ENCODE measurements at regions not wholly inside any gene's neighbourhood (a gene's known extent, or its start where the extent isn't known, plus 50 kb on each side); places are given as distances from the start of the nearest gene placed in this dataset.

- no peak for DNase-seq (ENCODE audit: low spot score)
- H3K36me3 ChIP-seq (ENCODE audit: control insufficient read depth in 4 of 4, insufficient read depth in 3 of 4, low read depth in 1 of 4, low read length in 3 of 4) = no peaks in the 10 kb centered on the region
- no peak overlapping the region for H3K9ac ChIP-seq (ENCODE audit: low read depth in 1 of 2, low read length in 2 of 2)
- no peaks in the 10 kb centered on the region for H3K27me3 ChIP-seq (ENCODE audit: control insufficient read depth in 4 of 4, insufficient read depth in 4 of 4, low read length in 3 of 4)
- H3K9me3 ChIP-seq (ENCODE audit: control insufficient read depth in 4 of 4, low read length in 3 of 4) = no peaks in the 10 kb centered on the region
- WGBS = 95% methylated on average over 2 of the region's 2 CpGs
- peaks cover 0 to 2% (median under 1%) of the 10 kb centered on the region in 4 donors for H3K4me1 ChIP-seq (ENCODE audit: control insufficient read depth in 4 of 4, insufficient read depth in 4 of 4, low read length in 3 of 4)
- no peak overlapping the region for H3K27ac ChIP-seq (ENCODE audit: low read depth in 1 of 2, low read length in 2 of 2)
- TF ChIP-seq GABPA (IDR thresholded peaks at IDR 0.05 in 1 of 2, conservative IDR thresholded peaks at IDR 0.05 in 1 of 2) = no peak
- no peak for TF ChIP-seq ATF3 (IDR thresholded peaks at IDR 0.05)
- TF ChIP-seq ZBTB33 (IDR thresholded peaks at IDR 0.05) = no peak
- no peak for TF ChIP-seq REST (IDR thresholded peaks at IDR 0.05)
- no peak for TF ChIP-seq FOXA2 (IDR thresholded peaks at IDR 0.05)
- no peak overlapping the region for H3K4me3 ChIP-seq (ENCODE audit: low read depth in 1 of 3, low read length in 3 of 3)
These were observed 103.4 kb upstream of the SERTAD2 start for GRCh38 chr2:64757126-64757525.

GRCh38 chr2:64760128-64760527 lies 106.4 kb upstream of the SERTAD2 start:
- no peaks in the 10 kb centered on the region for H3K27me3 ChIP-seq (ENCODE audit: control insufficient read depth in 4 of 4, insufficient read depth in 4 of 4, low read length in 3 of 4)
- H3K4me1 ChIP-seq (ENCODE audit: control insufficient read depth in 4 of 4, insufficient read depth in 4 of 4, low read length in 3 of 4) = no peaks in the 10 kb centered on the region
- H3K4me3 ChIP-seq (ENCODE audit: low read depth in 1 of 3, low read length in 3 of 3) = no peak overlapping the region
- H3K9me3 ChIP-seq (ENCODE audit: control insufficient read depth in 4 of 4, low read length in 3 of 4) = no peaks in the 10 kb centered on the region
- TF ChIP-seq ATF3 (IDR thresholded peaks at IDR 0.05) (no peak), HNF4G (IDR thresholded peaks at IDR 0.05) (no peak), CTCF (IDR thresholded peaks at IDR 0.05; ENCODE audit: low read depth, low read length, missing input control) (no peak), EGR1 (IDR thresholded peaks at IDR 0.05; ENCODE audit: low read depth in 2 of 2) (no peak), HNF4A (conservative IDR thresholded peaks at IDR 0.05) (no peak), ZBTB33 (IDR thresholded peaks at IDR 0.05) (no peak), FOXA1 (IDR thresholded peaks at IDR 0.05) (no peak), MAX (IDR thresholded peaks at IDR 0.05) (no peak), RAD21 (IDR thresholded peaks at IDR 0.05) (no peak), NR2F2 (IDR thresholded peaks at IDR 0.05) (no peak)
- H3K36me3 ChIP-seq (ENCODE audit: control insufficient read depth in 4 of 4, insufficient read depth in 3 of 4, low read depth in 1 of 4, low read length in 3 of 4) = no peaks in the 10 kb centered on the region
- WGBS = 98% methylated on average over 5 of the region's 5 CpGs
- DNase-seq (ENCODE audit: low spot score) = no peak
- H3K27ac ChIP-seq (ENCODE audit: low read depth in 1 of 2, low read length in 2 of 2) = no peak overlapping the region
- H3K9ac ChIP-seq (ENCODE audit: low read depth in 1 of 2, low read length in 2 of 2) = no peak overlapping the region

Data from liver (tissue), 8 donors.